ENCODE measurements at regions not wholly inside any gene's neighbourhood (a gene's known extent, or its start where the extent isn't known, plus 50 kb on each side); places are given as distances from the start of the nearest gene placed in this dataset.

GRCh38 chr10:4062751-4063150 lies 277.7 kb upstream of the KLF6 start:
- TF ChIP-seq ZNF121 (CRISPR knock-in tag; IDR thresholded peaks at IDR 0.05) (no peak), ZNF263 (CRISPR knock-in tag; IDR thresholded peaks at IDR 0.05; ENCODE audit: low read depth) (no peak), CTCF (IDR thresholded peaks at IDR 0.05) (no peak), SOX15 (CRISPR knock-in tag; IDR thresholded peaks at IDR 0.05) (no peak), IRF2 (CRISPR knock-in tag; IDR thresholded peaks at IDR 0.05; ENCODE audit: borderline replicate concordance, low read depth) (no peak), JUN (CRISPR knock-in tag; IDR thresholded peaks at IDR 0.05) (no peak), NR2C2 (CRISPR knock-in tag; IDR thresholded peaks at IDR 0.05) (no peak), SMAD4 (CRISPR knock-in tag; IDR thresholded peaks at IDR 0.05) (no peak)
- TF ChIP-seq, protein P1, sequence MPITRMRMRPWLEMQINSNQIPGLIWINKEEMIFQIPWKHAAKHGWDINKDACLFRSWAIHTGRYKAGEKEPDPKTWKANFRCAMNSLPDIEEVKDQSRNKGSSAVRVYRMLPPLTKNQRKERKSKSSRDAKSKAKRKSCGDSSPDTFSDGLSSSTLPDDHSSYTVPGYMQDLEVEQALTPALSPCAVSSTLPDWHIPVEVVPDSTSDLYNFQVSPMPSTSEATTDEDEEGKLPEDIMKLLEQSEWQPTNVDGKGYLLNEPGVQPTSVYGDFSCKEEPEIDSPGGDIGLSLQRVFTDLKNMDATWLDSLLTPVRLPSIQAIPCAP (CRISPR knock-in tag; IDR thresholded peaks at IDR 0.05): no peak
- TF ChIP-seq, protein P2, sequence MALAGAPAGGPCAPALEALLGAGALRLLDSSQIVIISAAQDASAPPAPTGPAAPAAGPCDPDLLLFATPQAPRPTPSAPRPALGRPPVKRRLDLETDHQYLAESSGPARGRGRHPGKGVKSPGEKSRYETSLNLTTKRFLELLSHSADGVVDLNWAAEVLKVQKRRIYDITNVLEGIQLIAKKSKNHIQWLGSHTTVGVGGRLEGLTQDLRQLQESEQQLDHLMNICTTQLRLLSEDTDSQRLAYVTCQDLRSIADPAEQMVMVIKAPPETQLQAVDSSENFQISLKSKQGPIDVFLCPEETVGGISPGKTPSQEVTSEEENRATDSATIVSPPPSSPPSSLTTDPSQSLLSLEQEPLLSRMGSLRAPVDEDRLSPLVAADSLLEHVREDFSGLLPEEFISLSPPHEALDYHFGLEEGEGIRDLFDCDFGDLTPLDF (CRISPR knock-in tag; IDR thresholded peaks at IDR 0.05): no peak
